Activated T-helper 1 cell treated with anti-CD3 and anti-CD28 coated beads, Interleukin-12 subunit alpha, Interleukin-12 subunit beta, Interleukin-2, Interleukin-4 antibody, amounts not matched to agents 30 ng/mL and 10 ng/mL and 1 ng/mL, durations not matched to agents 14 hours and 24 hours and 36 hours (primary cell): ENCODE measurements at regions not wholly inside any gene's neighbourhood (a gene's known extent, or its start where the extent isn't known, plus 50 kb on each side); places are given as distances from the start of the nearest gene placed in this dataset.

ENCODE experiments used
- DNase-seq: peaks from one replicate; pipeline ENCODE4 v3.0.0; 2021; ENCODE audit warnings: low spot score
- H3K27ac Mint-ChIP-seq: one replicate; pipeline ENCODE4 v1.8.0; 2021; ENCODE audit warnings: mild to moderate bottlenecking, mixed read lengths
- H3K27me3 Mint-ChIP-seq: one replicate; pipeline ENCODE4 v1.8.0; 2022; ENCODE audit warnings: mild to moderate bottlenecking, moderate library complexity, mixed read lengths; ENCODE audit not compliant: insufficient read depth
- H3K36me3 Mint-ChIP-seq: one replicate; pipeline ENCODE4 v1.8.0; 2021; ENCODE audit warnings: low read depth, mixed read lengths
- H3K4me1 Mint-ChIP-seq: one replicate; pipeline ENCODE4 v1.8.0; 2021; ENCODE audit warnings: low read depth, mixed read lengths
- H3K4me3 Mint-ChIP-seq: one replicate; pipeline ENCODE4 v1.8.0; 2021; ENCODE audit warnings: mild to moderate bottlenecking, moderate library complexity, mixed read lengths
- H3K9me3 Mint-ChIP-seq: one replicate; pipeline ENCODE4 v1.8.0; 2021; ENCODE audit warnings: mixed read lengths
- intact Hi-C: fragments of 100-400 bp; cut with micrococcal nuclease; formaldehyde crosslinking; loops from one replicate; pipeline ENCODE4 v1.15.1; 2024

DNA sequence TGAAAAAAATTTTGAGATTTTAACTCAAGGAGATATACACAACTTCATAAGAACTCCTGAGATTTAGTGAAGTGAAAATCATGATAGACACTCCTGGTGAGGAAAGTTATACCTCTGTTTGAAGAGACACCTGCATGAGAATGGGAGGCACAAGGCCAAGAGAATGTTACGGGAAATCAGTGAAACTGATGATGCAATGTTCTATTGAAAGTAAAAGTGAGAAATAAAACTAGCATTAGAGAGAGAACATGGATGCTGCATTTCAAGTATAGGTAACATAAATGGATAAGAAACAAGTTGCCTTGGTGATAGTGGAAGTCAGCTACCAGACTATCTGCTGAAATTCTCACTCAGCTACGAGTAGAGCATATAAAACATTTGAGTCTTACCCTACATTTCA is 562.1 kb upstream of the FANCL start:
- H3K4me1 Mint-ChIP-seq, result no peaks in the 10 kb centered on the region
- DNase-seq, result no peak
- intact Hi-C loops, result no loop called here
- H3K27ac Mint-ChIP-seq, result no peak overlapping the region
- H3K36me3 Mint-ChIP-seq, result no peaks in the 10 kb centered on the region
- no peaks in the 10 kb centered on the region for H3K9me3 Mint-ChIP-seq
- no peaks in the 10 kb centered on the region for H3K27me3 Mint-ChIP-seq
- no peak overlapping the region for H3K4me3 Mint-ChIP-seq

DNA sequence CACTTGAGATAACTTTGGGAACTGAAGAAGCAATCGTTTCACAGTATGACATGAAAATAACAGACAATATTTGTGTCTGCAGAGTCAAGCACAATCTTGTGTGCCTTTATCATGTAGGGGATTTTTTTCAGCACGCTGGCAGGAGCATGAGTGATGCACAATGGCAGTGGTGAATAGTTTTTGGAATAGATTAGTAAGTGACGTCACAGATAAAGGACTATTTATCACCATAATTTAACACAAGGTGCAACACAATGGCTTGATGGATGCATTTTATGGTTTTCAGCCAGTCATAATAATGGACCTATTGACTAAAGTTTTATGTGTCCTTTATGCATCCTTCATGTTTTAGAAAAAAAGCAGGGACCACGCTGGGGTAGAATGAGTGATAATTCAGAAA is 559.8 kb upstream of the FANCL start:
- no peak for DNase-seq
- Mint-ChIP-seq H3K27ac (no peak overlapping the region), H3K9me3 (no peaks in the 10 kb centered on the region), H3K4me1 (no peaks in the 10 kb centered on the region), H3K27me3 (no peaks in the 10 kb centered on the region), H3K4me3 (no peak overlapping the region), H3K36me3 (no peaks in the 10 kb centered on the region)
- intact Hi-C loops, result no loop called here

DNA sequence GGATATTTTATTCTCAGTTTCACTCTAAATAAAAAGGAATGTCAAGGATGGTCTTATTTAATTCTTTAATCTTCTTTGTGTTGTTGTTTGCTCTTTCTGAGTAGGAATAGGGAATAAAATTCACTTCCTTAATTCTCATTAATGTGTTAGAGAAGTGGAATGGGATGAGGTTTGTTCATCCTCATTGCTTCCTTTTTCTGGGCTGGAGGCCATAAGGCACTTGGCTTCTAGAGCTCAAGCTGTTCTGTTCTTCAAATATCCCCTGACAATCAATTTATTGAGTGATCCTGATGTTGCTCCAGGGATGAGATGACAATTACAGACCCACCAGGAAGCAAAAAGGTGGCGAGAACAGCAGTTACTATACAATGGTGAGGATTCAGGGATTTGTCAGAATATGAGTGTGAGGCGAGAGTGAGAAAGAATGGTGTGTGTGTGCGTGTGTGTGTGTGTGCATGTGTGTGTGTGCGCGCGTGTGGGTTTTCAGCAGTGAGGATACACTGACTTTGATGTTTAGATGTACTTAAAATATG is 557.6 kb upstream of the FANCL start:
- Mint-ChIP-seq H3K27me3 (no peaks in the 10 kb centered on the region), H3K9me3 (no peaks in the 10 kb centered on the region), H3K4me3 (no peak overlapping the region), H3K36me3 (no peaks in the 10 kb centered on the region), H3K4me1 (no peaks in the 10 kb centered on the region), H3K27ac (no peak overlapping the region)
- intact Hi-C loops, result no loop called here
- DNase-seq, result no peak

DNA sequence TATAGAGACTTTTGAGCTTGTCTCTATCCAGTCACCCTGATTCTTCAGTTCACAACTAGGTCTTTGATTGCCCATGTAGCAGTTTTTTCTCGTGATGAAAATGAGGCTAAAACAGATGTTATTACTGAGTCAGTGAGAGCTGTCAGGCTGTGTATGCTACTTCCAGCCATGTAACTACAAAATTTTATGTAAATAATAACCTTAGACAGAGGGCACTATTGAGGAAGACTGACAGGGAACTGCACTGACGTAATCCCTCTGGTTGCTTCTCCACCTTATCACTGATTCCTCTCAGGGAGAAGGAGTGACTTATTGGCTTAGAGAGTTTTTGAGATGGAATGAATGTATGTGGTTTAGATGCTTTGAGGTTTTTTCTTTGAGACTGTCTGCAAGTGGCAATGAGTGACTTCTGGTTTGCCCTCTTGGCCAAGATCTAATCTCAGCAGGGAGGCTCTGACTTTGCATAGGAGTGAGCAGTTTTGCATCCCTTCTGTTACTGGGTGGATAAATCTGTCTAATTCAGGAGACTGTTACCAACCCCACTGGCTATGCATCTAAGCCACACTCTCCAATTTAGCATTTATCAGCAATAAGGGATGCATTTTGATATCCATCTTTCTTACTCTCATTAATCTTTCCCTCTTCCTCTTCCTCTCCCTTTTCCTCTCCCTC is 555.2 kb upstream of the FANCL start:
- Mint-ChIP-seq H3K36me3 (no peaks in the 10 kb centered on the region), H3K4me3 (no peak overlapping the region), H3K27ac (no peak overlapping the region), H3K4me1 (no peaks in the 10 kb centered on the region), H3K27me3 (no peaks in the 10 kb centered on the region), H3K9me3 (no peaks in the 10 kb centered on the region)
- no peak for DNase-seq
- intact Hi-C loops, result no loop called here

DNA sequence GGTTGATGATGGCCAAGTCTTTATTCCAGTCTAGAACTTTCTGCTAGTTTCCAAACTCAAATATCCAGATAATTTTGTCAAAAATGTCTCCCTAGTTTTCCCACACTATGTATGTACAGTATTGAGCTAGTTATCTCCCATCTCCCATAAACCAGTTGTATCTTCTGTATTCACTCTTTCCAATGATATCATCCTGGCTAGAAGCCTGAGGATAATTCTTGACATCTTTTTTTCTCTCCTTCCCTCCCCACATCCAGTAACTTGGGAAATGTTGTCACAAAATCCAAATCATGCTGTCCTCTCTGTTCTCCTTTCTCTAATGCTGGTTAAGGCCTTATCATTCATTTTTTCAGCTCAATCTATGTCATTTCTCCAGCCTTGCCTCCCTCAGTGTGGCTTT is 553.8 kb upstream of the FANCL start:
- Mint-ChIP-seq H3K27ac (no peak overlapping the region), H3K27me3 (no peaks in the 10 kb centered on the region), H3K4me3 (no peak overlapping the region), H3K9me3 (no peaks in the 10 kb centered on the region), H3K36me3 (no peaks in the 10 kb centered on the region), H3K4me1 (no peaks in the 10 kb centered on the region)
- no peak for DNase-seq
- intact Hi-C loops, result no loop called here

DNA sequence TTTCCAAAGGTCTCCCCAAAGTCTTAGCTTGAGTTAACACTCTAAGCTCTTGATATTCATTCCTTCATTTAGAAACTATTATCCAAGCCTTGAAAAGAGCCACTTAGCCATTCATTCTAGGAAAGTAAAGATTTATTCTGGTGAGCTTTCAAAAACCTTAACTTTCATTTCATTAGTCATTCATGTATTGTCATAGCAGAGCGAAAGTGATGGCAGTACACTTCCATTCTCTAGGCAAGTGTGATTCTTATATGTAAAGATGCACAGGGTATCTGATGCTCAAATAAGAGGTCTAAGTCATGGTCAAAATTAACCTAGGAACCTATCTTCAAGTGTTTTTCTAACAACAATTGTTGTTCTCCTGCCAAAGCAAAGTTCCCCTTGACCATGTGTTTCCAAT is 553.0 kb upstream of the FANCL start:
- no peak overlapping the region for H3K4me3 Mint-ChIP-seq
- no peaks in the 10 kb centered on the region for H3K9me3 Mint-ChIP-seq
- no peak for DNase-seq
- H3K27ac Mint-ChIP-seq, result no peak overlapping the region
- H3K4me1 Mint-ChIP-seq, result no peaks in the 10 kb centered on the region
- intact Hi-C loops, result no loop called here
- no peaks in the 10 kb centered on the region for H3K36me3 Mint-ChIP-seq
- no peaks in the 10 kb centered on the region for H3K27me3 Mint-ChIP-seq

DNA sequence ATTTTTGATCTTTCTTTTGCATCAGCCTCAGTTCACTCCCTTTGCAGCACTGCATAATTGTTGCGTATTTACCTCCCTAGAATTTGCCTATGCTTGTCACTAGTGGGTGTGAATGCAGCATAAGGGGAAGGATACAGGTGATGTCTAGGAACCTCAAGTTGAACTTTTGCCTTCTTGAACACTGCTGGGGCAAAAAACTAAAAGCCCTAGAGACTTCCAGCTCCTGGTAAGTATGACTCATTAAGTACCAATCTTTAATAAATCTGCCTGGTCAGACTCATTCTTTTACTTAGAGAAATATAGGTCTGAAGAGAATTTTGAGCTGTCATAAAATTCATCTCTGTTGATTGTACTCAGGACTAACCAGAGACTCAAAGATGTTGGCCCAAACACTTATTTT is 547.3 kb upstream of the FANCL start:
- H3K4me3 Mint-ChIP-seq, result no peak overlapping the region
- H3K4me1 Mint-ChIP-seq, result no peaks in the 10 kb centered on the region
- DNase-seq, result no peak
- H3K36me3 Mint-ChIP-seq, result no peaks in the 10 kb centered on the region
- H3K27ac Mint-ChIP-seq, result no peak overlapping the region
- H3K27me3 Mint-ChIP-seq, result peaks cover 2% of the 10 kb centered on the region
- no peaks in the 10 kb centered on the region for H3K9me3 Mint-ChIP-seq
- intact Hi-C loops, result no loop called here

DNA sequence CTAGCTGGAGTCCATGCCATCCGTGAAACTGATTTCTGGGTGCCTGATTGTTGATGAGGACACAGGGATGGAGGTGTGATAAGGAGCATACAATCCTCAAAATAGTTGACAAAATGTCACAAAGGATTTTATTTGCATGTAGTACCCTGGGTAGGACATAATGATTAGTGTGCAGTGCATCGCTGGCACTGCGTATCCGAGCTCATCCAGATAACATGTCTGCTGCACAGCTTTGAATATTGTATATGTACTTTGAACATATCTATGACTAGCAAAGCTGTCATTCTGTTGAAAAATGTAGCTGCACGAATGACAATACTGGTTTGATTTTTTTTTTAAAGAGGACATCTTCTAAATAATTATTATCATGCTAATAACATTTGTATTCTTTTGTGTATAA is 529.7 kb upstream of the FANCL start:
- no peak overlapping the region for H3K4me3 Mint-ChIP-seq
- no peak overlapping the region for H3K27ac Mint-ChIP-seq
- H3K4me1 Mint-ChIP-seq, result no peaks in the 10 kb centered on the region
- peaks cover 4% of the 10 kb centered on the region for H3K27me3 Mint-ChIP-seq
- DNase-seq, result no peak
- H3K9me3 Mint-ChIP-seq, result no peaks in the 10 kb centered on the region
- no peaks in the 10 kb centered on the region for H3K36me3 Mint-ChIP-seq
- intact Hi-C loops, result no loop called here

DNA sequence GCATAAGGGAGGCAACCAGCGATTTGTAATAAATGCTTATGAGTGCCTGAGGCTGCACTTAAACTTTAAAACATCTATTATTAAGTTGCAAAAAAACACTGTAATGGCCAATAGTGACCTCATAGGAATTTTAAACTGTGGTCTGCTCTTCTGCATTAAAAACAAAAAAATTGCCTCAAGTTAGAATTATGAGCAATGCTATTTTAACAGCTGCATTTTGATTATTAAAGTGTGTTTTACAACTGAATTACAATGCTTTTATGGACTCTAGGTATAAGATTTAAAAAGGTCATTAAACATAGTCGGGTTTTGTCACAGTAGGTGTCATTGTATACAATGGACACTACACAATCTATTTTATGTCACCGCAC is 528.7 kb upstream of the FANCL start:
- H3K36me3 Mint-ChIP-seq, result no peaks in the 10 kb centered on the region

DNA sequence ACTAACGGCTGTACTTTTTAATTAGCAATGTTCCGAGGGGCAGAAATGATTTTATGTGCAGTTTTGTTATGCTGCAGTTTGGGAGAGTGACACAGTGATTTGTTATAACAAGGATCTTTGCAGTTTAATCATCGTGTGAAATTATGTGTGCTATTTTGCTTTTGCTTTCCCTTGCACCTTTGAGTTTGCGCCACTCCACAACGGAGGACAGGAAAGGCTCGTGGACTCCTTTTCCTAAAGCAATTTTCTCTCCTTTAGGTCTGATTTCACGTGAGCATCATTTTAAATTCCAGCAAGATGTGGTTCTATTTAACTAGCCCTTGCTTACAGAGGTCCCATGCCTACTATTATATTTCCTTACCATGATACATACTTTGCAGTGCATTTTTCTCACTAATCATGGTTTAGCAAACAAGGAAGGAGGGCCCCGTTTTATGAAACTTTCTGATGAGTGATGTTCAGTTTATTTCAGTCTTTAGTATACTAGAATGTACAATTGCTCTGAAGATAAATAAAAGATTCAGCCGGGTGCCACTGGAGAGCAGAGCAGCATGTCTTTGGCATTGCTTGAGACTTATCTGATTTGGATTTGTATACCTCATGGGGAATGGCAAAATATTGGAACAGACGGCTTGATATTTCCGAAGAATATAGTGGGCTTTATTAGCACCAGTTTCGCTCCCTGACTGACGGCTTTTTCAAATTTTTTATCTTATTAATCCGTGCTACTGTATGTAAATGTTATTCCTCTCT is 528.2 kb upstream of the FANCL start:
- no peaks in the 10 kb centered on the region for H3K36me3 Mint-ChIP-seq
- H3K27me3 Mint-ChIP-seq, result peaks cover 6% of the 10 kb centered on the region
- no peak overlapping the region for H3K4me3 Mint-ChIP-seq
- no peak overlapping the region for H3K27ac Mint-ChIP-seq
- H3K9me3 Mint-ChIP-seq, result no peaks in the 10 kb centered on the region
- intact Hi-C loops, result no loop called here
- H3K4me1 Mint-ChIP-seq, result no peaks in the 10 kb centered on the region
- no peak for DNase-seq

More for the DNA sequence above, 528.7 kb upstream of the FANCL start:
- no peaks in the 10 kb centered on the region for H3K4me1 Mint-ChIP-seq
- DNase-seq, result no peak
- H3K4me3 Mint-ChIP-seq, result no peak overlapping the region
- intact Hi-C loops, result no loop called here
- peaks cover 3% of the 10 kb centered on the region for H3K27me3 Mint-ChIP-seq
- no peaks in the 10 kb centered on the region for H3K9me3 Mint-ChIP-seq
- no peak overlapping the region for H3K27ac Mint-ChIP-seq

DNA sequence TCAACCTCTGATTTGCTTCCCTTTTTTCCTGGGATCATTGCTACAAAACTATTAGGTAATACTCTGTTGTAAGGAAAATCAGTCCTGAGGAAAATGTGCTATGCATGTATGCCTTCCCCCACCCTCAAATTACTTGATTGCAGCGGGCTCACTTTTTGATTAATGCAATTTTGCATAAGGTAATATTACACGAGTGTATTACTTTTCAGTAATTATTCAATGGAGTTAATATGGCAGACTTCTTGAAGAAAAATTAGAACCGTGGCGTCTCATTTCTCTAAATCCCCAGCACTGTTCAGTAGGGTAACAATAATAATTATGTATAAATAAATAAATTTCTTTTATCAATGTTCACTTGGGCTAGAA is 527.6 kb upstream of the FANCL start:
- Mint-ChIP-seq H3K4me3 (no peak overlapping the region), H3K36me3 (no peaks in the 10 kb centered on the region), H3K9me3 (no peaks in the 10 kb centered on the region), H3K27ac (no peak overlapping the region), H3K4me1 (no peaks in the 10 kb centered on the region), H3K27me3 (peaks cover 6% of the 10 kb centered on the region)
- no peak for DNase-seq
- intact Hi-C loops, result no loop called here

DNA sequence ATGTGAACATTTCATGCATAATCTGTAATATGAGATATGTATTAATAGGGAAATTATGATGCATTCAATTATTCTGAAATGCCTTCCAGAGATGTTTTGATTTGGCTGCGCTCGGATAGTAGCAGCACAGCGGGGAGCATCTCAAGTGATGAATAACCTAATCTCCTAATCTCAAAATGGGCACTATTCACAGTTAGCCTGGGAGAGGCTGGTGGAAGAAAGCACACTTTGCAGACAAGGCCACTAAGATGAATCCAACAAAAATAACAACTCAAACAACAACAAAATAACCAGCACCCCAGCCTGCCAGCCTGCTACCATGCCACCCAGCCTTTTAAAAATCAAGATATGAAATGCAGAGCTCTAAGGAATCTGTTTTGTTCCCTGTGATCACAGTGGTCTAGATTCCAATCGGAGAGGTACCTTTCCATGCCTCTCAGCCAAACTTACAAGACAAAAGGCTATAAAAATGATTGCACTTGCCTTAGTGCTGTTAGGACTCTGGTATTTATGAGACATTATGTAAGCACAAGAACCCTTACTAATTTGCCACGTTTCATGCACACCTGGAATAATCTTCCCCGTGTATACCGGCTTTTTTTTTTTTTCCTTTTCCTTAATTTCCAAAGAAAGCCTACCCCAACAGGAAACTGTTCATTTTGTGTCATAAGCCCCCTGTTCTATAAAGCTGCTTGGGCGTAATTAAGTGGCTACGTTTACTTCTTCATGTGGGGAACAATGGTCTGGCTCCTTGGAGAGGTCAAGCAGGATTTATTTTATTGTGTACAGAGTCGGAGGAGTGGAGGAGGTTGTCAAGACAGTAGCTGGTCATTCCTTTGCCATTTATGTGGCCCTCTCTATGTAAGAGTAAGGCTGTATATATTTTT is 526.9 kb upstream of the FANCL start:
- Mint-ChIP-seq H3K27me3 (peaks cover 6% of the 10 kb centered on the region), H3K27ac (no peak overlapping the region), H3K4me1 (no peaks in the 10 kb centered on the region), H3K4me3 (no peak overlapping the region), H3K36me3 (no peaks in the 10 kb centered on the region), H3K9me3 (no peaks in the 10 kb centered on the region)
- intact Hi-C loops, result no loop called here
- DNase-seq, result no peak
